GM18502 (cell line): ENCODE measurements at regions not wholly inside any gene's neighbourhood (a gene's known extent, or its start where the extent isn't known, plus 50 kb on each side); places are given as distances from the start of the nearest gene placed in this dataset.

Experiments
- ATAC-seq: cut with Tn5 transposase; IDR thresholded peaks from one replicate; pipeline ENCODE4 v1.9.1; 2021; ENCODE audit warnings: mild to moderate bottlenecking; ENCODE audit not compliant: unreplicated experiment, poor library complexity

GRCh38 chr13:107834717-107835116, 380.6 kb downstream of the LIG4 start:
- no peak for ATAC-seq

DNA sequence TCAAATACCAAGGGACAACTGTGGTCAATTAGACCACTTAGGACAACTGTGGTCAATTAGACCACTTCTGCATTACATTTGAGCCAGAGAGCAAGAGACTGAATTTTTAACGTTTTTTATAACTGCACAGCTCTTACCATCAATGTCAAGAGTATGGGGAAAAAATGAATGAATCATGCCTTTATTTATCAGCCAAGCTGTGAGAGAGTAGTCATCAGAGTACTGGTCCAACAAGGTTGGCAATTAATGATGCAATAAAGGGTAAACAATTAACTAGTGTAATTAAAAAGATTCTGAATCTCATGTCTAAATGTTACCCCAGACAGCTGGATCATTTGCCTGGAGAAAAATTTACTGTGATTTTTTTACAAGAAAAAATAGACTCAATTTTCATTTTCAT, 381.1 kb downstream of the LIG4 start:
- no peak for ATAC-seq

GRCh38 chr13:107832500-107833100, 382.7 kb downstream of the LIG4 start:
- no peak for ATAC-seq

DNA sequence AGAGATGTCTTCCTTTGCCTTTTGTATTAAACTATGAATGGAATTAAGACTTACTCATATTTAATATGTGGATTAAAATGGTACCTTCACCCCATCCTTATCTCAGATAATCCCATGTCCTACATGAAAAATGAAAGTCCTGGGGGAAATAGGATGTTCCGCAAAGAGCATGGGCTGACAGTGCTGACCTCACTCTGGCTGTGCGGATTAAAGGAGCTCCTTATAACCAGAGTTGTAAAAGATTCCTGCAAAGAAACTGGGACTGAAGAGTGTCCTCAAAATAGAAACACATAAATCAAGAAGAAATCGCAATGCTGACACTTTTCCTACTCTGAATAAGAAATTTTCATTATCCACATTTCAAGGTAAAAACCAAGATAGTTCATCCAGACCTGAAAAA, 384.5 kb downstream of the LIG4 start:
- no peak for ATAC-seq

DNA sequence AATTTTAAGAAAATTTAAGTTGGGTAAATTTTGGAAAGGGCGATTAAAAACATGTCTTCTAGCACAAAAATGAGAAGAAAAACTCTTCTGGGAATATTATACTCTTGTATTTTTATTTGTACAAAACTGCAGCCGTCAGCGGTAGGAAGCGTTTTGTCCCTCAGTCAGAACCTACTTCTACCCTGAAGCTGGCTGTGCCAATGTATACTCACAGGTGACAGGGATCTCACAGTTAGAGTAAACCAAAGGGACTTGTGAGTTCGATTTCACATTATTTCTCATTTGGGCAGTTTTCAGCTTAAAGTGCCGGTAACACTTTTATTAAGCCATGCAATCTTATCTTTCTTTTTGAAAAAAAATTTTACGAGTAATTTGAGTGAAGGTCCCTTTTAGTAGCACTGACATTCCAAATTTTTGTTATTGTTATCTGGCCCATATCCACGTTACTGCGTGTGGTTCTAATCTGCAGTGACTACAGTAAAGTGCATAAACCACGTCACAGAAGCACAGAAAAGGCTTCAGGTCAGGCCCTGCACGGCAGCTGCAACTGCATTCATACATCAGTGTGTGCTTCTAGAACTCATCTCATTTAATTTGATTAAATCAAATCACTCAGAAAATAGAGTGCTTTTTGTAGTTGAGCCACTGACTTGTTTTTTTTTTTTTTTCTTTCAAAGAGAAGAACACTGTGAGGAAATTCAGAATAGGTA, 387.3 kb downstream of the LIG4 start:
- no peak for ATAC-seq

GRCh38 chr13:107824635-107825034, 390.7 kb downstream of the LIG4 start:
- no peak for ATAC-seq

DNA sequence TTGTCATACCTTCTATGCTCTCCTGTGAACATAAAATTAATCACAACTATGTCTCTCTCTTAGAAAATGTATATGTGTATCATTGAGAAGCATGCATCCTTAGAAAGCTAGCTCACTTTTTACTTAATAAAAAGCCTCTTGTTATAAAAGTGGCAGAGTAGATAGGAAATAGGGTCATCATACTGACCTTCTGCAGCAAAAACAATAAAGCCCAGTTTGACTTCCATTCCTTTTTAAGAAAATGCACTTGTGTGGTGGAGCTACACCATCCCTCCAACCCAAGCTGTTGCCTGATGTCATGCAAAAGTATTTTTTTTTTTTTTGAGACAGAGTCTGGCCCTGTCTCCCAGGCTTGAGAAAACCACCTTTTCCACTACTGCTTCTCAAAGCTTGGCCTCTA, 393.3 kb downstream of the LIG4 start:
- no peak for ATAC-seq

DNA sequence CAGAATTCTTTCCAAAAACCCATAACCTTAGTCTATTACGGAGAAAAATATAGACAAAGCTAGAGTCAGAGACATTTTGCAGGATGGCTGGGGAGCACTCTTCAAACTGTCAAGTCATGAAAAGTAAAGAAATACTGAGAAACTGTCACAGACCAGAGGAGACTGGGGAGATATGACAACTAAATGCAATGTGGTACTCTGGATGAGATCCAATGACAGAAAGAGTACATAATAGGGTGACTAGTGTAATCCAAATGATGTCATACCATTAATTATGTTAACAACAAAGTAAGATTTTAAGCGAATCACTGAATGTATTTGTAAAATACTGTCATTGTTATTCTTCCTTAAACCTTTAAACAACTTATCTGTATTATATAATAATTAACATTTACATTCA, 393.8 kb downstream of the LIG4 start:
- no peak for ATAC-seq

DNA sequence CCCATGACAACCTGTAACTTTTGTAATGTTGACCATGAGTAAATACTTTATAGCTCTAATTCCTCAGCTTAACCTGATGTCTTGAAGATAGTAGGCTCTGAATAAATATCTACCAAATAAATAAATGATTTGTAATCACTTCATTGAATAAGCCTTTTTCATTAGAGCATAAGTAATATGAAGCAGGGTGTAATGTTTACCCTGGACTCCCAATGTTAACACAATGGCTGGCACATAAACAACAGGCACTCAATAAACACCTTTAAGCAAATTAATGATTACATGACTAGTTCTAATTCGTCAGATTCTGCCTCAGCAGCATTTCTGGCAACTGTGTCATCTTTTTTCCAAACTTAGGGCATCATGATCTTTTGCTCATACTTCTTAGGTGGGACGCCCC, 396.3 kb downstream of the LIG4 start:
- no peak for ATAC-seq

- no peak for ATAC-seq
Observed at GRCh38 chr13:107817647-107818287, 397.6 kb downstream of the LIG4 start.

- no peak for ATAC-seq
Observed at GRCh38 chr13:107812014-107812412, 403.3 kb downstream of the LIG4 start.

DNA sequence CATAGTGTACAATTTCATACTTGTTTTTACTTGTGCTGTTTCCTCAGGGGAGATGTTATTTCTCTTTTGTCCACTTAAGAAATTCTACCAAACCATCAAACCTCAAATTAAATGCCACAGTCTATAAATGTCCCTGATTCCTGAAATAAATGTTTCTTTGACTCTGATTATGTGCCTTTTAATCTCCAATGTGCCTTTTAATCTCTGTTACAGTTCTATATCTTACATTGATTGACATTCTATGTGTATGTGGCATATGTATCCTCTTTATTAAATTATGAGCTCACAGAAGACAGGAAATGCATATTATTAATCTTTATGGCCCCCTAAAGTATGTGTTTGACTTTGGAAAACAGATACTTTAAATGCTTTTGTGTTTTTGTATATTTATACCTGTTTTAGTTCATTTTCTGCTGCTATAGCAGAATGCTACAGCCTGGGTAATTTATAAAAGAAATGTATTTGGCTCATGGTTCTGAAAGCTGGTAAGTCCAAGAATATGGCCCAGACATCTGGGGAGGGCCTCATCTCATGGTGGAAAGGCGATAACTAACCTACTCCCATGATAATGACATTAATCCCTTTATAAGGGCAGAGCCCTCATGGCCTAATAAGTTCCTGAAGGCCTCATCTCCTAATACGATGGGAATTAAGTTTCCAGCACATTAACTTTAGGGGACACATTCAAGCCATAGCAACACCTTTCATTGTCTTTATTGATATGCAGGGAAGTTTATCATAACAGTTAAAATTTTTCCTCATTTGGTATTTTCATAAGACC, 403.9 kb downstream of the LIG4 start:
- ATAC-seq: no peak

GRCh38 chr13:107809125-107809524, 406.2 kb downstream of the LIG4 start:
- ATAC-seq: no peak

DNA sequence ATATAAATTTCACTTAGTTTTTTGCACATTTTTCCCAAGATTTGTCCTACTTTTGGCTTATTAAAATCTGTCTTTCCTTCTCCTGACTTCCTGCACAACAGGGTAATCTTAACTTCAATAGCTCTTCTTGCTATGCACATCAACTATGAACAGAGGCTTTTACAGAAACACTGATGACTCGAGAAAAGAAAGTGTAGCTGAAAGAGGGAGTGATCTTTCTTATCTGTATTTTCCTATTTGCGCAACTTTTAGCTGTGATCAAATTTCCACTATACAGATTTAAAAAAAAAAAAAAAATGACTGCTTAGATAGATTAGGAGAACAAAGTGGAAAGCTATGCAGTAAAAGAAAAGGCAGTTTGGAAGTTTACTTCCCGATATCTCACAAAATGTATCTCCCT, 406.9 kb downstream of the LIG4 start:
- no peak for ATAC-seq

GRCh38 chr13:107807306-107808073, 407.8 kb downstream of the LIG4 start:
- ATAC-seq: no peak

DNA sequence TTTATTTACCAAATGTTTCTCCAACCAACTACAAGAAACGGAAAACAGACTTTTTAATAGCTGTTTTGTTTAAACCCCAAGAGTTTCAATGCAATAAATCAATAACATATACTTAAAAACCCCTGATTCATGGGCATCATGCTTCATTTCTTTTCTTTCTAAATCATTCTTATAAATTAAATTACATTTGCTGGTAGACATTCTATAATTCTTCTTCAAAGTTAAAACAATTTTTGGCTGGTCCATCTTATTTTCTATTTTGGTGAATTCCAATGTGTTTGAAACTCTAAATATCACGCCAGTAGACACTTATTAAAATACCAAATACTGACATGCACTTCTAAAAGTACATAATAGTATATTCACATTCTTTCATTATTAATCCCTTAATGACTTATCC, 408.6 kb downstream of the LIG4 start:
- no peak for ATAC-seq

- no peak for ATAC-seq
Observed at GRCh38 chr13:107803822-107804495, 411.4 kb downstream of the LIG4 start.

GRCh38 chr13:107801621-107802020, 413.7 kb downstream of the LIG4 start:
- ATAC-seq: no peak

GRCh38 chr13:107799001-107799400, 416.3 kb downstream of the LIG4 start:
- no peak for ATAC-seq

DNA sequence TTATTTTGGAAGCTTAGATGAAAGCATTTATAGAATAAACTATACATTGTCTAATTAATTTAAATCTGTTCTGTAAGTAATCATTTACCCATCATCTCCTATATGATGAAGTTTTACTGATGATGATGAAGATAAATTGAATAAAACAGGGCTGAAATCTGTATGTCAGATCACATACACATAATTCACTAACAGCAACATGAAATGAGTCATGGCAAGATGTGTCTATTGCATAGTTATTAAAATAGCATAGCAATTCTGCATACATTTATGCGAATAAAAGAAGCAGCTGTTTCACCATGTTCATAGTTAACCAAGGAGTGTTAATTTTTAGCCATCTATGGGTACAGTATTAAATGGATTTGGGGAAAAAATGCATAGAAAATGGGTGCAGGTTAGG, 424.9 kb downstream of the LIG4 start:
- ATAC-seq: no peak
